HG03039 (cell line): ENCODE measurements at regions not wholly inside any gene's neighbourhood (a gene's known extent, or its start where the extent isn't known, plus 50 kb on each side); places are given as distances from the start of the nearest gene placed in this dataset.

Experiments used
- ATAC-seq: cut with Tn5 transposase; IDR thresholded peaks from one replicate; pipeline ENCODE4 v1.9.1; 2021; ENCODE audit warnings: mild to moderate bottlenecking, moderate library complexity; ENCODE audit not compliant: unreplicated experiment

GRCh38 chr12:107318806-107319532, 225.6 kb upstream of the CRY1 start:
- ATAC-seq, result no peak

- ATAC-seq, result no peak
Measured at GRCh38 chr12:107319533-107320032, 226.2 kb upstream of the CRY1 start.

- ATAC-seq, result no peak
Measured at GRCh38 chr12:107320033-107320928, 226.9 kb upstream of the CRY1 start.

- ATAC-seq, result no peak
Measured at GRCh38 chr12:107320929-107321631, 227.7 kb upstream of the CRY1 start.

GRCh38 chr12:107322063-107322462, 228.7 kb upstream of the CRY1 start:
- no peak for ATAC-seq

GRCh38 chr12:107325075-107325608, 231.8 kb upstream of the CRY1 start:
- ATAC-seq, result no peak

- ATAC-seq, result no peak
Measured at GRCh38 chr12:107326237-107326636, 232.9 kb upstream of the CRY1 start.

- ATAC-seq, result no peak
Measured at GRCh38 chr12:107327651-107328182, 234.4 kb upstream of the CRY1 start.

GRCh38 chr12:107328442-107329133, 235.2 kb upstream of the CRY1 start:
- ATAC-seq, result no peak

GRCh38 chr12:107329569-107330324, 236.4 kb upstream of the CRY1 start:
- no peak for ATAC-seq

- ATAC-seq, result no peak
Measured at GRCh38 chr12:107330831-107331431, 237.6 kb upstream of the CRY1 start.

- ATAC-seq, result no peak
Measured at GRCh38 chr12:107331471-107331870, 238.1 kb upstream of the CRY1 start.

GRCh38 chr12:107331912-107332311, 238.6 kb upstream of the CRY1 start:
- ATAC-seq, result no peak

- no peak for ATAC-seq
Measured at GRCh38 chr12:107332743-107333142, 239.4 kb upstream of the CRY1 start.

- no peak for ATAC-seq
Measured at GRCh38 chr12:107335802-107336570, 242.6 kb upstream of the CRY1 start.

- ATAC-seq, result no peak
Measured at GRCh38 chr12:107336695-107337094, 243.3 kb upstream of the CRY1 start.

- ATAC-seq, result no peak
Measured at GRCh38 chr12:107337346-107338095, 244.2 kb upstream of the CRY1 start.

GRCh38 chr12:107339487-107339886, 246.1 kb upstream of the CRY1 start:
- no peak for ATAC-seq
